ENCODE measurements at regions not wholly inside any gene's neighbourhood (a gene's known extent, or its start where the extent isn't known, plus 50 kb on each side); places are given as distances from the start of the nearest gene placed in this dataset.

- Histone ChIP-seq H3K4me1 (ENCODE audit: control insufficient read depth in 1 of 2, insufficient read depth in 2 of 2, low read length in 2 of 2) (no peaks in the 10 kb centered on the region; a peak in 1 of 4 replicates), H3K9me2 (ENCODE audit: insufficient read depth) (no peaks in the 10 kb centered on the region), H3K9me3 (ENCODE audit: control insufficient read depth in 1 of 2, insufficient read depth in 1 of 2, low read depth in 1 of 2, low read length in 2 of 2) (no peaks in the 10 kb centered on the region), H3K27me3 (ENCODE audit: insufficient read depth, low read length) (0 out of 2 replicates have a peak, but pooled peaks cover 4% of the 10 kb centered on the region), H4K20me1 (ENCODE audit: insufficient read depth) (no peaks in the 10 kb centered on the region), H3K79me2 (ENCODE audit: insufficient read depth, low read length) (no peaks in the 10 kb centered on the region), H3K27ac (ENCODE audit: low read depth, low read length) (no peak overlapping the region), H3K9ac (ENCODE audit: low read length) (no peak overlapping the region), H3K4me3 (replicated peaks in 1 of 2; ENCODE audit: low read depth in 1 of 2, low read length in 2 of 2) (no peak overlapping the region), H3K4me2 (ENCODE audit: low read length) (no peak overlapping the region), H2AFZ (ENCODE audit: low read depth, low read length, poor library complexity, severe bottlenecking) (no peak overlapping the region), H3K36me3 (ENCODE audit: control insufficient read depth in 1 of 2, insufficient read depth in 2 of 2, low read length in 2 of 2) (no peaks in the 10 kb centered on the region)
- intact Hi-C loops (cut with micrococcal nuclease), result no loop called here
- no peak for TF ChIP-seq RAD21 (IDR thresholded peaks at IDR 0.05; ENCODE audit: low read depth)
- no peak for TF ChIP-seq ATF3 (IDR thresholded peaks at IDR 0.05)
- no peak for TF ChIP-seq POLR2AphosphoS5 (IDR thresholded peaks at IDR 0.05; ENCODE audit: low read depth, low read length)
- TF ChIP-seq ZBTB33 (IDR thresholded peaks at IDR 0.05; ENCODE audit: extremely low read depth, insufficient replicate concordance, low read length), result no peak
- no peak for TF ChIP-seq ZNF274 (IDR thresholded peaks at IDR 0.05; ENCODE audit: low read depth, low read length)
- no peak for TF ChIP-seq POLR2A (IDR thresholded peaks at IDR 0.05; ENCODE audit: borderline replicate concordance, extremely low read depth, insufficient read depth, insufficient read length)
- TF ChIP-seq ZFX (IDR thresholded peaks at IDR 0.05), result no peak
- no peak for TF ChIP-seq REST (IDR thresholded peaks at IDR 0.05; ENCODE audit: low read depth)
- no peak for TF ChIP-seq MAX (IDR thresholded peaks at IDR 0.05)
- TF ChIP-seq JUND (IDR thresholded peaks at IDR 0.05), result no peak
- TF ChIP-seq EGR1 (IDR thresholded peaks at IDR 0.05; ENCODE audit: low read depth), result no peak
- TF ChIP-seq EZH2 (IDR thresholded peaks at IDR 0.05), result no peak
- no peak for TF ChIP-seq EZH2phosphoT487 (IDR thresholded peaks at IDR 0.05; ENCODE audit: borderline replicate concordance)
- no peak for TF ChIP-seq FOSL1 (IDR thresholded peaks at IDR 0.05; ENCODE audit: low read depth)
- no peak for TF ChIP-seq YY1 (IDR thresholded peaks at IDR 0.05; ENCODE audit: extremely low read depth, insufficient replicate concordance, low read depth, low read length)
- TF ChIP-seq SRF (IDR thresholded peaks at IDR 0.05; ENCODE audit: low read depth), result no peak
- TF ChIP-seq CBX3 (IDR thresholded peaks at IDR 0.05; ENCODE audit: low read depth), result no peak
- ChIA-PET RAD21 (ENCODE audit: low non-redundant PET in 1 of 2, low total read pairs in 2 of 2, uncharacterized antibody in 2 of 2, unreplicated experiment in 2 of 2) (no interaction called here), POLR2A (no interaction called here), CTCF (no interaction called here)
- no peak for DNase-seq (ENCODE audit: low read depth, low spot score)
- no TSS peak for BruUV-seq (replicated peaks)
- ATAC-seq, result no peak
These were observed 202.6 kb downstream of the TMX1 start for GRCh38 chr14:51442513-51443175.
